GM18858 (cell line): ENCODE measurements at regions not wholly inside any gene's neighbourhood (a gene's known extent, or its start where the extent isn't known, plus 50 kb on each side); places are given as distances from the start of the nearest gene placed in this dataset.
A peak's percentile ranks its signal among the peaks of the same experiment; 100 is the strongest.
"Not testable (repeated sequence)": the region's sequence is repeated elsewhere in the genome, so short reads cannot be mapped to it uniquely, and the experiment has no call there.

Experiments
- ATAC-seq: cut with Tn5 transposase; IDR thresholded peaks from one replicate; pipeline ENCODE4 v1.9.1; 2021; ENCODE audit not compliant: unreplicated experiment

- ATAC-seq: no peak
Observed at GRCh38 chrX:4588466-4588865, 875.0 kb upstream of the PRKX start.

- ATAC-seq: no peak
Observed at GRCh38 chrX:4588056-4588455, 874.6 kb upstream of the PRKX start.

GRCh38 chrX:4579999-4580398 is 866.5 kb upstream of the PRKX start:
- ATAC-seq: no peak

- no peak for ATAC-seq
Observed at GRCh38 chrX:4579480-4579879, 866.0 kb upstream of the PRKX start.

GRCh38 chrX:4572691-4573090 is 859.2 kb upstream of the PRKX start:
- ATAC-seq: no peak

GRCh38 chrX:4570151-4570550 is 856.7 kb upstream of the PRKX start:
- no peak for ATAC-seq

- no peak for ATAC-seq
Observed at GRCh38 chrX:4560192-4560591, 846.7 kb upstream of the PRKX start.

- ATAC-seq: no peak
Observed at GRCh38 chrX:4550018-4550417, 836.6 kb upstream of the PRKX start.

GRCh38 chrX:4547213-4547836 is 833.9 kb upstream of the PRKX start:
- ATAC-seq: peak; percentile 74

- not testable (repeated sequence) for ATAC-seq
Observed at GRCh38 chrX:4546178-4546577, 832.7 kb upstream of the PRKX start.

GRCh38 chrX:4528247-4528646 is 814.8 kb upstream of the PRKX start:
- ATAC-seq: no peak

- ATAC-seq: no peak
Observed at GRCh38 chrX:4485912-4486311, 772.5 kb upstream of the PRKX start.

- ATAC-seq: no peak
Observed at GRCh38 chrX:4484266-4484665, 770.8 kb upstream of the PRKX start.

- ATAC-seq: no peak
Observed at GRCh38 chrX:4451591-4451990, 738.1 kb upstream of the PRKX start.

- no peak for ATAC-seq
Observed at GRCh38 chrX:4450177-4450576, 736.7 kb upstream of the PRKX start.

- ATAC-seq: no peak
Observed at GRCh38 chrX:4435905-4436304, 722.5 kb upstream of the PRKX start.

GRCh38 chrX:4397471-4397870 is 684.0 kb upstream of the PRKX start:
- ATAC-seq: no peak

GRCh38 chrX:4382273-4382672 is 668.8 kb upstream of the PRKX start:
- no peak for ATAC-seq

- no peak for ATAC-seq
Observed at GRCh38 chrX:4380710-4381109, 667.3 kb upstream of the PRKX start.

- ATAC-seq: no peak
Observed at GRCh38 chrX:4379071-4379470, 665.6 kb upstream of the PRKX start.

GRCh38 chrX:4373791-4374190 is 660.3 kb upstream of the PRKX start:
- no peak for ATAC-seq

GRCh38 chrX:4358577-4358976 is 645.1 kb upstream of the PRKX start:
- no peak for ATAC-seq

GRCh38 chrX:4322916-4323315 is 609.5 kb upstream of the PRKX start:
- no peak for ATAC-seq
